Tibial nerve (tissue), 3 donors: ENCODE measurements at regions not wholly inside any gene's neighbourhood (a gene's known extent, or its start where the extent isn't known, plus 50 kb on each side); places are given as distances from the start of the nearest gene placed in this dataset.

ENCODE experiments used
- POLR2A ChIP-seq, 2 donors: fragments of 450-650 bp; IDR thresholded peaks; one replicate each; pipeline ENCODE4 v1.6.1; 2017; ENCODE audit warnings: antibody characterized with exemption in 2 of 2, mild to moderate bottlenecking in 2 of 2, moderate library complexity in 2 of 2
- TF ChIP-seq, protein P1 (sequence below), 5 experiments: fragments of 200-600 bp in 3 of 5; fragments of 450-650 bp in 2 of 5; sonication (generic) in 3 of 5; IDR thresholded peaks; one replicate each; pipeline ENCODE4 v1.5.1; 2016 to 2019; ENCODE audit warnings: antibody characterized with exemption in 5 of 5, mild to moderate bottlenecking in 3 of 5, moderate library complexity in 2 of 5

GRCh38 chr13:79992111-79992510 lies 348.8 kb downstream of the SPRY2 start:
- TF ChIP-seq, protein P1, sequence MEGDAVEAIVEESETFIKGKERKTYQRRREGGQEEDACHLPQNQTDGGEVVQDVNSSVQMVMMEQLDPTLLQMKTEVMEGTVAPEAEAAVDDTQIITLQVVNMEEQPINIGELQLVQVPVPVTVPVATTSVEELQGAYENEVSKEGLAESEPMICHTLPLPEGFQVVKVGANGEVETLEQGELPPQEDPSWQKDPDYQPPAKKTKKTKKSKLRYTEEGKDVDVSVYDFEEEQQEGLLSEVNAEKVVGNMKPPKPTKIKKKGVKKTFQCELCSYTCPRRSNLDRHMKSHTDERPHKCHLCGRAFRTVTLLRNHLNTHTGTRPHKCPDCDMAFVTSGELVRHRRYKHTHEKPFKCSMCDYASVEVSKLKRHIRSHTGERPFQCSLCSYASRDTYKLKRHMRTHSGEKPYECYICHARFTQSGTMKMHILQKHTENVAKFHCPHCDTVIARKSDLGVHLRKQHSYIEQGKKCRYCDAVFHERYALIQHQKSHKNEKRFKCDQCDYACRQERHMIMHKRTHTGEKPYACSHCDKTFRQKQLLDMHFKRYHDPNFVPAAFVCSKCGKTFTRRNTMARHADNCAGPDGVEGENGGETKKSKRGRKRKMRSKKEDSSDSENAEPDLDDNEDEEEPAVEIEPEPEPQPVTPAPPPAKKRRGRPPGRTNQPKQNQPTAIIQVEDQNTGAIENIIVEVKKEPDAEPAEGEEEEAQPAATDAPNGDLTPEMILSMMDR (IDR thresholded peaks at IDR 0.05), result no peak
- TF ChIP-seq POLR2A (IDR thresholded peaks at IDR 0.05), result no peak
